A673 (cell line): ENCODE measurements at regions not wholly inside any gene's neighbourhood (a gene's known extent, or its start where the extent isn't known, plus 50 kb on each side); places are given as distances from the start of the nearest gene placed in this dataset.

ENCODE experiments used
- BruUV-seq: library from RNA; stranded (reverse); fragments of 400-500 nt; replicated peaks from 2 replicates; lab custom pipeline; 2021; lab: Mats Ljungman, UMichigan
- CTCF ChIA-PET: fragments of 300-600 bp; sonication (Branson Sonifier 250); formaldehyde crosslinking; loops from one replicate; lab custom pipeline; 2022; ENCODE audit warnings: antibody characterized with exemption; lab: Charles Lee
- POLR2A ChIA-PET: fragments of 300-600 bp; sonication (Branson Sonifier 250); formaldehyde crosslinking; loops from one replicate; lab custom pipeline; 2022; ENCODE audit warnings: antibody characterized with exemption; ENCODE audit not compliant: low non-redundant PET; lab: Charles Lee
- DNase-seq: peaks from one replicate; pipeline ENCODE4 v3.0.0-alpha.2; 2015; ENCODE audit warnings: low spot score
- H3K27ac ChIP-seq: fragments of 200-600 bp; sonication (generic); 2 replicates; pipeline ENCODE4 v1.5.1; 2016; ENCODE audit warnings: mixed run types, low read depth, mild to moderate bottlenecking, mixed read lengths, antibody characterized with exemption, low read length; ENCODE audit not compliant: poor library complexity, severe bottlenecking
- H3K27me3 ChIP-seq: fragments of 200-600 bp; sonication (generic); replicated peaks from 2 replicates; pipeline ENCODE4 v1.6.1; 2017; ENCODE audit warnings: mixed run types, low read depth, mild to moderate bottlenecking, mixed read lengths, antibody characterized with exemption, low read length; ENCODE audit not compliant: insufficient read depth, poor library complexity
- H3K36me3 ChIP-seq: fragments of 200-600 bp; sonication (generic); 2 replicates; pipeline ENCODE4 v1.6.1; 2016; ENCODE audit warnings: mixed run types, mild to moderate bottlenecking, mixed read lengths, antibody characterized with exemption, low read length; ENCODE audit not compliant: insufficient read depth, poor library complexity, severe bottlenecking
- H3K4me1 ChIP-seq: fragments of 200-600 bp; sonication (generic); 2 replicates; pipeline ENCODE4 v1.6.1; 2017; ENCODE audit warnings: mixed run types, mild to moderate bottlenecking, mixed read lengths, antibody characterized with exemption, low read length; ENCODE audit not compliant: insufficient read depth, poor library complexity, severe bottlenecking
- H3K4me3 ChIP-seq: fragments of 200-600 bp; sonication (generic); 2 replicates; pipeline ENCODE4 v1.5.1; 2016; ENCODE audit warnings: low read depth, mixed run types, mild to moderate bottlenecking, mixed read lengths, low read length; ENCODE audit not compliant: poor library complexity, severe bottlenecking
- H3K9me3 ChIP-seq: fragments of 200-600 bp; sonication (generic); 2 replicates; pipeline ENCODE4 v1.6.1; 2016; ENCODE audit warnings: mixed run types, low read depth, mild to moderate bottlenecking, mixed read lengths, antibody characterized with exemption, low read length; ENCODE audit not compliant: poor library complexity, severe bottlenecking
- EZH2 ChIP-seq: fragments of 200-600 bp; sonication (generic); IDR thresholded peaks from 2 replicates; pipeline ENCODE4 v1.6.1; 2017; ENCODE audit warnings: borderline replicate concordance, low read depth, mild to moderate bottlenecking, mixed read lengths, antibody characterized with exemption, low read length; ENCODE audit not compliant: poor library complexity, severe bottlenecking
- intact Hi-C: fragments of 100-400 bp; cut with micrococcal nuclease; formaldehyde crosslinking; loops from one replicate; pipeline ENCODE4 v1.10.0; 2022; ENCODE audit not compliant: unreplicated experiment
- TF ChIP-seq, protein P1 (sequence below): fragments of 300-800, 200-600 bp; sonication (generic); conservative IDR thresholded peaks from 2 replicates; pipeline ENCODE4 v1.5.1; 2017; ENCODE audit warnings: low read depth, mild to moderate bottlenecking, antibody characterized with exemption, low read length, moderate library complexity, mixed read lengths

DNA sequence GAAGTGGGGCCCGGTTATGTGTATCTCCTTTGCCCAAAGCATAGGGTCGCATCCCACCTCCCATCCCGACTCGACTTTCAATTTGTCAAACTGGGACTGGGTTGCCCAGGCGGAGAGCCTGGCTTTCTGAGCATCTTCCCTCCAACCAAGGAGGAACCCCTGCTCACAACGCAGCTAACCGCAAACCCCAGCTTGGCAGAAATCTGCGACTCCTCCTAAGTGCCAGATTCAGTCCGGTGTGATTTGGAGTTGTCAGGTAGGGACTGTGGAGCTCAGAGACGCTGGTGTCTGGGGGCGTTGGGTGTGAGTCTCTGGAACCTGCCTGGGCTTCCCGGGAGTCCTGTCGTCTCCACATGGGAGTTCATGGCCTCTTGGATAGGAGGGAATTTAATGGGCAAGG, 1126.7 kb downstream of the AACS start:
- no peaks in the 10 kb centered on the region for H3K4me1 ChIP-seq
- H3K36me3 ChIP-seq = no peaks in the 10 kb centered on the region
- H3K27me3 ChIP-seq = no peaks in the 10 kb centered on the region
- intact Hi-C loops = no loop called here
- no peaks in the 10 kb centered on the region for H3K9me3 ChIP-seq
- no peak overlapping the region for H3K27ac ChIP-seq
- no TSS peak for BruUV-seq
- TF ChIP-seq, protein P1, sequence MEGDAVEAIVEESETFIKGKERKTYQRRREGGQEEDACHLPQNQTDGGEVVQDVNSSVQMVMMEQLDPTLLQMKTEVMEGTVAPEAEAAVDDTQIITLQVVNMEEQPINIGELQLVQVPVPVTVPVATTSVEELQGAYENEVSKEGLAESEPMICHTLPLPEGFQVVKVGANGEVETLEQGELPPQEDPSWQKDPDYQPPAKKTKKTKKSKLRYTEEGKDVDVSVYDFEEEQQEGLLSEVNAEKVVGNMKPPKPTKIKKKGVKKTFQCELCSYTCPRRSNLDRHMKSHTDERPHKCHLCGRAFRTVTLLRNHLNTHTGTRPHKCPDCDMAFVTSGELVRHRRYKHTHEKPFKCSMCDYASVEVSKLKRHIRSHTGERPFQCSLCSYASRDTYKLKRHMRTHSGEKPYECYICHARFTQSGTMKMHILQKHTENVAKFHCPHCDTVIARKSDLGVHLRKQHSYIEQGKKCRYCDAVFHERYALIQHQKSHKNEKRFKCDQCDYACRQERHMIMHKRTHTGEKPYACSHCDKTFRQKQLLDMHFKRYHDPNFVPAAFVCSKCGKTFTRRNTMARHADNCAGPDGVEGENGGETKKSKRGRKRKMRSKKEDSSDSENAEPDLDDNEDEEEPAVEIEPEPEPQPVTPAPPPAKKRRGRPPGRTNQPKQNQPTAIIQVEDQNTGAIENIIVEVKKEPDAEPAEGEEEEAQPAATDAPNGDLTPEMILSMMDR = no peak
- TF ChIP-seq EZH2 = no peak
- POLR2A ChIA-PET = no interaction called here
- no peak overlapping the region for H3K4me3 ChIP-seq
- CTCF ChIA-PET = no interaction called here
- DNase-seq = no peak

DNA sequence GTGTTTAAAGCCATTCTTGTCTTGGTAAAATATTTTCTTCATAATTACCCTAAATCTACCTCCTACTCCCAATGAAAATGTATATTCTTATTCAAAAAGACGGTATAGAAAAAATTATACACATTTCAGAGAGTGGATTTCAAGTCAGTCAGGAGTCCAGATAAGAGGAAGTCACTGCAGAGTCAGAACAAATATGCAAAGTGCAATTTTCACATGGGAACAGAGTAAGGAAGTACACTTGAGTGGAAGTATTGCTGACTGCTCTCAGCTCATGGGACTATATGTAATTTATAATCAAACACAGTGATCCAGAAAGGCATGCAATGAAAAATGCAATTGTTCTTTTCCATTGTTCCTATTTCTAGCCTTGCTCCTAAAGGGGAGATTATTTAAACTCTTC, 1128.0 kb downstream of the AACS start:
- no peaks in the 10 kb centered on the region for H3K4me1 ChIP-seq
- no peaks in the 10 kb centered on the region for H3K9me3 ChIP-seq
- H3K4me3 ChIP-seq = no peak overlapping the region
- no peaks in the 10 kb centered on the region for H3K36me3 ChIP-seq
- no peak for DNase-seq
- H3K27ac ChIP-seq = no peak overlapping the region
- H3K27me3 ChIP-seq = no peaks in the 10 kb centered on the region
- CTCF ChIA-PET = no interaction called here
- intact Hi-C loops = no loop called here
- no peak for TF ChIP-seq EZH2
- TF ChIP-seq, protein P1 = no peak
- BruUV-seq = no TSS peak
- POLR2A ChIA-PET = no interaction called here

DNA sequence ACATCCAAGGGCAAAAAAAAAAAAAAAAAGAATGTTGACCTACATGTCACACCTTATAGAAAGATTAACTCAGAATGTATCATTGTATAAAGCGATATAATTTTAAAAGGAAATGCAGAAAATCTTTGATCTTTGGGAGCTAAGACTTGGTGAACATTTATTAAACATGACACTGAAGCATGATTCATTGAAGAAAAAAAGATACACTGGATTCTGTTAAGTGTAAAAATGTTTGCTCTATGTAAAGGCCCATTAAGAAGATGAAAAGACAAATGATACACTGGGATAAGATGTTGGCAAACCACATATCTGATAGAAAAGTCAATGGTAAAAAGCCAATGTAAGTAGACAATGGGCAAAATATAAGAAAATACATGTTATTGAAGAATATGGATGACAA, 1131.0 kb downstream of the AACS start:
- H3K36me3 ChIP-seq = no peaks in the 10 kb centered on the region
- no peaks in the 10 kb centered on the region for H3K4me1 ChIP-seq
- ChIA-PET POLR2A (no interaction called here), CTCF (no interaction called here)
- no peaks in the 10 kb centered on the region for H3K9me3 ChIP-seq
- no peak overlapping the region for H3K4me3 ChIP-seq
- no peak overlapping the region for H3K27ac ChIP-seq
- intact Hi-C loops = no loop called here
- no peak for TF ChIP-seq EZH2
- TF ChIP-seq, protein P1 = no peak
- H3K27me3 ChIP-seq = no peaks in the 10 kb centered on the region
- BruUV-seq = no TSS peak
- no peak for DNase-seq
